ENCODE measurements at regions not wholly inside any gene's neighbourhood (a gene's known extent, or its start where the extent isn't known, plus 50 kb on each side); places are given as distances from the start of the nearest gene placed in this dataset.

GRCh38 chr9:10773136-10773535 is 160.3 kb upstream of the PTPRD start:
- Histone ChIP-seq H3K79me2 (ENCODE audit: insufficient read depth, low read depth, low read length) (no peaks in the 10 kb centered on the region), H3K9me3 (ENCODE audit: low read length) (no peaks in the 10 kb centered on the region), H4K20me1 (ENCODE audit: insufficient read depth, low read length) (no peaks in the 10 kb centered on the region), H3K27ac (ENCODE audit: low read depth, low read length, poor library complexity, severe bottlenecking) (no peak overlapping the region), H3K4me1 (ENCODE audit: insufficient read depth, low read length, poor library complexity, severe bottlenecking) (no peaks in the 10 kb centered on the region), H3K36me3 (ENCODE audit: insufficient read depth, low read length) (no peaks in the 10 kb centered on the region), H2AFZ (ENCODE audit: low read length) (no peak overlapping the region), H3K9me2 (ENCODE audit: insufficient read depth, low read length) (no peaks in the 10 kb centered on the region), H3K4me2 (ENCODE audit: low read length) (no peak overlapping the region), H3K4me3 (ENCODE audit: low read depth, low read length, poor library complexity, severe bottlenecking) (no peak overlapping the region)
- TF ChIP-seq CTCF (conservative IDR thresholded peaks at IDR 0.05; ENCODE audit: low read length) (no peak), EZH2phosphoT487 (IDR thresholded peaks at IDR 0.05; ENCODE audit: borderline replicate concordance, low read depth, low read length) (no peak)
- DNase-seq (ENCODE audit: low spot score), result no peak
- no TSS peak for BruUV-seq (replicated peaks)
- CTCF ChIA-PET (ENCODE audit: unreplicated experiment), result no interaction called here
- intact Hi-C loops (cut with micrococcal nuclease; ENCODE audit: unreplicated experiment), result no loop called here
- POLR2A ChIA-PET, result no interaction called here

GRCh38 chr9:10774051-10774450 is 161.2 kb upstream of the PTPRD start:
- no peak for DNase-seq (ENCODE audit: low spot score)
- TF ChIP-seq CTCF (conservative IDR thresholded peaks at IDR 0.05; ENCODE audit: low read length) (no peak), EZH2phosphoT487 (IDR thresholded peaks at IDR 0.05; ENCODE audit: borderline replicate concordance, low read depth, low read length) (no peak)
- no TSS peak for BruUV-seq (replicated peaks)
- intact Hi-C loops (cut with micrococcal nuclease; ENCODE audit: unreplicated experiment), result no loop called here
- Histone ChIP-seq H3K27ac (ENCODE audit: low read depth, low read length, poor library complexity, severe bottlenecking) (no peak overlapping the region), H3K4me1 (ENCODE audit: insufficient read depth, low read length, poor library complexity, severe bottlenecking) (no peaks in the 10 kb centered on the region), H2AFZ (ENCODE audit: low read length) (no peak overlapping the region), H3K79me2 (ENCODE audit: insufficient read depth, low read depth, low read length) (no peaks in the 10 kb centered on the region), H3K4me2 (ENCODE audit: low read length) (no peak overlapping the region), H4K20me1 (ENCODE audit: insufficient read depth, low read length) (no peaks in the 10 kb centered on the region), H3K4me3 (ENCODE audit: low read depth, low read length, poor library complexity, severe bottlenecking) (no peak overlapping the region), H3K9me2 (ENCODE audit: insufficient read depth, low read length) (no peaks in the 10 kb centered on the region), H3K9me3 (ENCODE audit: low read length) (no peaks in the 10 kb centered on the region), H3K36me3 (ENCODE audit: insufficient read depth, low read length) (no peaks in the 10 kb centered on the region)
- POLR2A ChIA-PET, result no interaction called here
- CTCF ChIA-PET (ENCODE audit: unreplicated experiment), result no interaction called here

- no TSS peak for BruUV-seq (replicated peaks)
- H3K9me2 ChIP-seq (ENCODE audit: insufficient read depth, low read length), result no peaks in the 10 kb centered on the region
- POLR2A ChIA-PET, result no interaction called here
- H3K4me3 ChIP-seq (ENCODE audit: low read depth, low read length, poor library complexity, severe bottlenecking), result no peak overlapping the region
- CTCF ChIA-PET (ENCODE audit: unreplicated experiment), result no interaction called here
- H3K27ac ChIP-seq (ENCODE audit: low read depth, low read length, poor library complexity, severe bottlenecking), result no peak overlapping the region
- no peak for DNase-seq (ENCODE audit: low spot score)
- no peaks in the 10 kb centered on the region for H3K79me2 ChIP-seq (ENCODE audit: insufficient read depth, low read depth, low read length)
- H3K36me3 ChIP-seq (ENCODE audit: insufficient read depth, low read length), result no peaks in the 10 kb centered on the region
- no peaks in the 10 kb centered on the region for H3K4me1 ChIP-seq (ENCODE audit: insufficient read depth, low read length, poor library complexity, severe bottlenecking)
- H4K20me1 ChIP-seq (ENCODE audit: insufficient read depth, low read length), result no peaks in the 10 kb centered on the region
- no peak overlapping the region for H3K4me2 ChIP-seq (ENCODE audit: low read length)
- no peak for TF ChIP-seq CTCF (conservative IDR thresholded peaks at IDR 0.05; ENCODE audit: low read length)
- TF ChIP-seq EZH2phosphoT487 (IDR thresholded peaks at IDR 0.05; ENCODE audit: borderline replicate concordance, low read depth, low read length), result no peak
- H2AFZ ChIP-seq (ENCODE audit: low read length), result no peak overlapping the region
- no peaks in the 10 kb centered on the region for H3K9me3 ChIP-seq (ENCODE audit: low read length)
- intact Hi-C loops (cut with micrococcal nuclease; ENCODE audit: unreplicated experiment), result no loop called here
These were observed 172.5 kb upstream of the PTPRD start for GRCh38 chr9:10785255-10785654.

Measured in OCI-LY7 (cell line).